ENCODE measurements at regions not wholly inside any gene's neighbourhood (a gene's known extent, or its start where the extent isn't known, plus 50 kb on each side); places are given as distances from the start of the nearest gene placed in this dataset.
A peak's percentile ranks its signal among the peaks of the same experiment; 100 is the strongest.

DNA sequence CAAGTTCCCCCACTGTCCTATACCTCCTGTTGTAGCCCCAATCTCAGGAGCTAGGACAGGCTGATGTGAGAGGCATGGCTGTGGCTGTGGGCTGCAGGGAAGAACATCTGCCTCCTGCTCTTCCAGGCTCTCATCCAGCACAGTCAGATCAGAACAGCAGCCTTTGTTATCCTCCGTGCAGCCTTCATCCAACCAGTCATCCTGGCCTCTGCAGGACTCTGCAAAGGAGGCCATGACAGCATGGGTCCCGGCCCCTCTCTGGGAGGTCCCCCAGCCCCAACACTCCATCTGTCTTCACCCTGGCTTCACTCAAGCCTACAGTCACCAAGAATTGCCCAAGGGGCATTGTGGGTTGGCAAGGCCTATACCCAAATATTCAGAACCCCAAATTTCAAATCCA is 223.2 kb upstream of the COPS8 start:
- POLR2A ChIA-PET = interaction anchor here (0.6 kb wide), 1 partner anchor 29 kb away, joined by 3 read pairs; no protein-coding TSS in a partner anchor
- H3K9me3 Mint-ChIP-seq (ENCODE audit: low read depth) = no peaks in the 10 kb centered on the region
- peaks cover 2% of the 10 kb centered on the region for H3K36me3 Mint-ChIP-seq (ENCODE audit: low read depth)
- ATAC-seq (no peak), DNase-seq (no peak)
- no peak overlapping the region for H3K27ac Mint-ChIP-seq
- H3K4me3 Mint-ChIP-seq = no peak overlapping the region
- H3K4me1 Mint-ChIP-seq = no peaks in the 10 kb centered on the region
- intact Hi-C loops (cut with DNase I, micrococcal nuclease) = no loop called here
- no peaks in the 10 kb centered on the region for H3K27me3 Mint-ChIP-seq
- CTCF ChIA-PET = no interaction called here

DNA sequence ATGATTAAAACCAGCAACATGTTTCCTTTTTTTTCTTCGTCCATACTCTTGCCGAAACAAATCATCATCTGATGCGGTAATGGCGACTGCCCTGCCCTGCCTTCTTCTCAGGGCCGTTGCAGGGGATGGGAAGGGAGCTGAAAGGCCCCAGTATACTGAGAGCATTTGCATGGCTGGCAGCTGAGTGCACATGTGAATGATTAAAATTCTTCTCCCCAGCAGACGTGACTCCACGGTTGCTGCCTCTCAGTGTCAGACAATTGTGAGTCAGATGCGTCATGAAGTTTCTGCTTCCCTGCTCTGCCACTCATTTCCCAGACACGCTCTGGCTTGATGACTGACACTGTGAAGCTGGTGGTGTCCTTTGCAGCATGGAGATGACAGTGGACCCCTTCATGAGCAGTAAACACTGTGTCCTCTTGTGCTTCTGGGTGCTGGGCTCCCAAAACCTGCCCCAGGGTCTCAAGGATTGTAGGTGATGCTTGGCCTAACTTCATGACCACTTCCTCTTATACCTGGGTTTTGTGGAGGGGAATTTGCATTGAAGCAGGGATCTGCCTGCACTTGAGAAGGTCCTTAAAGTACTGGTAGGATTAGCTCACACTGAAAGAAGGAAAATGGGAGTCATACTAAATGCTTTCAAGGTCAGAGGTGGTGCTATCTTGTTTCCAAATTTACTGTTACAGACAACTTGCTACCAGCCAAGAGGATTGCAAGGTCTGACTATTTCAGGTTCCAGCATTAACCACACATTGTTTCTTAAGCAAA is 222.5 kb upstream of the COPS8 start:
- ATAC-seq (no peak), DNase-seq (no peak)
- Mint-ChIP-seq H3K27ac (no peak overlapping the region), H3K27me3 (no peaks in the 10 kb centered on the region), H3K4me1 (no peaks in the 10 kb centered on the region), H3K4me3 (no peak overlapping the region), H3K9me3 (ENCODE audit: low read depth) (no peaks in the 10 kb centered on the region), H3K36me3 (ENCODE audit: low read depth) (peaks cover 2% of the 10 kb centered on the region)
- POLR2A ChIA-PET = interaction anchor here (0.6 kb wide), 1 partner anchor 29 kb away, joined by 3 read pairs; no protein-coding TSS in a partner anchor
- intact Hi-C loops (cut with DNase I, micrococcal nuclease) = no loop called here
- CTCF ChIA-PET = no interaction called here

DNA sequence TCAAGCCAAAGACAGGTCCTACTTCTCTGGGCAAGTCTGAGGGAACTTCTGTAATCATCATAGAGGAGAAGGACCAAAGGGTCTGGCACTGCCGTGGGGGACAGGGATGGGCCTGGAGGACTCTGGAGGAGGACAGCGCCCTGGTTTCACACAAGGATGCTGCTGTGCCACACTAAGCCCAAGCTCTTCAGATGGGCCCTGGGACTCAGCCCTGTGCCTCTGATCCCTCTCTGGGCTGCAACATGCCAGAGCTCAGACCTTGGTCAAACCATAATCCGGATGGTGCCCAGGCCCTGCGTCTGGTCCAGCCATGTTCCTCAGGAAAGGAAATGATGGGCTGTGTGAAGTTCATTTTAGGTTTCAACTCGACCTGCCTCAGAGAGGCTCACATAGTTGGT is 222.0 kb upstream of the COPS8 start:
- Mint-ChIP-seq H3K27ac (no peak overlapping the region), H3K9me3 (ENCODE audit: low read depth) (no peaks in the 10 kb centered on the region), H3K4me1 (no peaks in the 10 kb centered on the region), H3K36me3 (ENCODE audit: low read depth) (peaks cover 2% of the 10 kb centered on the region), H3K4me3 (no peak overlapping the region), H3K27me3 (peaks cover 2% of the 10 kb centered on the region)
- CTCF ChIA-PET = no interaction called here
- POLR2A ChIA-PET = no interaction called here
- ATAC-seq (no peak), DNase-seq (no peak)
- intact Hi-C loops (cut with DNase I, micrococcal nuclease) = no loop called here

DNA sequence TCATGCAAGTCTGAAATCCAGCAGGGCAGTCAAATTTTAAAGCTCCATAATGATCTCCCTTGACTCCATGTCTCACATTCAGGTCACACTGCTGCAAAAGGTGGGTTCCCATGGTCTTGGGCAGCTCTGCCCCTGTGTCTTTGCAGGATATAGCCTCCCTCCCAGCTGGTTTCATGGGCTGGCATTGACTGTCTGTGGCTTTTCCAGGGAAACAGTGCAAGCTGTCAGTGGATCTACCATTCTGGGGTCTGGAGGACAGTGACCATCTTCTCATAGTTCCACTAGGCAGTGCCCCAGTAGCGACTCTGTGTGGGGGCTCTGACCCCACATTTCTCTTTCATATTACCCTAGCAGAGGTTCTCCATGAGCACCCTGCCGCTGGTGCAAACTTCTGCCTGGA is 220.6 kb upstream of the COPS8 start:
- ChIA-PET CTCF (no interaction called here), POLR2A (no interaction called here)
- peaks cover 4% of the 10 kb centered on the region for H3K27me3 Mint-ChIP-seq
- H3K4me3 Mint-ChIP-seq = no peak overlapping the region
- ATAC-seq = no peak
- no peaks in the 10 kb centered on the region for H3K9me3 Mint-ChIP-seq (ENCODE audit: low read depth)
- intact Hi-C loops (cut with DNase I, micrococcal nuclease) = no loop called here
- no peak overlapping the region for H3K27ac Mint-ChIP-seq
- DNase-seq = no peak
- no peaks in the 10 kb centered on the region for H3K4me1 Mint-ChIP-seq
- peaks cover 2% of the 10 kb centered on the region for H3K36me3 Mint-ChIP-seq (ENCODE audit: low read depth)

DNA sequence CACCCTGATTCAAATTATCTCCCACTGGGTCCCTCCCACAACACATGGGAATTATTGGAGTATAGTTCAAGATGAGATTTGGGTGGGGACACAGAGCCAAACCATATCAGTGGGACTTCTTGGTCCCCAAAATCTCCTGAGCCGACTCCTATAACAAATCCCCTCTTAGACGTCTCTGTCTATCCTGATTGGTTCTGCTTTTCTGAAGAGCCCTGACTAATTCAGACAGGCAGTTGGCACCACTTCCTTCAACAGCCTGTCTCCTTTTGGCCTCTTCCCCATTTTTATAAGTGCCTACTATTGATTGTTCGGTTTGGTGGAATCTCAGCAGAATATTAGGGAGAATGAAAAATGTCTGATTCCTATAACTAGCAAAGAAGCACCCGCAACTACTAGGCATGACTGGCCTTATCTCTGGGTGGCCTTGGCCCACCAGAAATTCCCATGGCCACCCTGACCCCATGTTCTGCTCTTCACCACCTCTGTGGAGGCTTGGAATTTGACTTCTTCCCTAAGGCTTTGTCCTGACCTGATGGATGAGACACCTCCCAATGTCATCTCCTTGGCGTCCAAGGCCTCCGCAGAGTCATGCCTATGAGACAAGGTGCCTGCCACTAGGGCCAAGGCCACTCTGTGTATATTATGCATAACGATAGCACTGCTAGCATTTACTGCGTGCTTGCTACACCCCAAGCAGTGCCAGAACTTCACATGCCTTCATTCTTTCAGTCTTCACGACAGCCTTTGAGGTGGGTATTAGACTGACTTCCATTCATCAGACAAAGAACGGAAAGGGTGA is 218.9 kb upstream of the COPS8 start:
- no peak overlapping the region for H3K27ac Mint-ChIP-seq
- intact Hi-C loops (cut with DNase I, micrococcal nuclease) = no loop called here
- peaks cover 3% of the 10 kb centered on the region for H3K4me1 Mint-ChIP-seq
- peaks cover 2% of the 10 kb centered on the region for H3K36me3 Mint-ChIP-seq (ENCODE audit: low read depth)
- DNase-seq = no peak
- ATAC-seq = no peak
- no peak overlapping the region for H3K4me3 Mint-ChIP-seq
- H3K9me3 Mint-ChIP-seq (ENCODE audit: low read depth) = no peaks in the 10 kb centered on the region
- ChIA-PET POLR2A (no interaction called here), CTCF (no interaction called here)
- H3K27me3 Mint-ChIP-seq = peaks cover 4% of the 10 kb centered on the region

DNA sequence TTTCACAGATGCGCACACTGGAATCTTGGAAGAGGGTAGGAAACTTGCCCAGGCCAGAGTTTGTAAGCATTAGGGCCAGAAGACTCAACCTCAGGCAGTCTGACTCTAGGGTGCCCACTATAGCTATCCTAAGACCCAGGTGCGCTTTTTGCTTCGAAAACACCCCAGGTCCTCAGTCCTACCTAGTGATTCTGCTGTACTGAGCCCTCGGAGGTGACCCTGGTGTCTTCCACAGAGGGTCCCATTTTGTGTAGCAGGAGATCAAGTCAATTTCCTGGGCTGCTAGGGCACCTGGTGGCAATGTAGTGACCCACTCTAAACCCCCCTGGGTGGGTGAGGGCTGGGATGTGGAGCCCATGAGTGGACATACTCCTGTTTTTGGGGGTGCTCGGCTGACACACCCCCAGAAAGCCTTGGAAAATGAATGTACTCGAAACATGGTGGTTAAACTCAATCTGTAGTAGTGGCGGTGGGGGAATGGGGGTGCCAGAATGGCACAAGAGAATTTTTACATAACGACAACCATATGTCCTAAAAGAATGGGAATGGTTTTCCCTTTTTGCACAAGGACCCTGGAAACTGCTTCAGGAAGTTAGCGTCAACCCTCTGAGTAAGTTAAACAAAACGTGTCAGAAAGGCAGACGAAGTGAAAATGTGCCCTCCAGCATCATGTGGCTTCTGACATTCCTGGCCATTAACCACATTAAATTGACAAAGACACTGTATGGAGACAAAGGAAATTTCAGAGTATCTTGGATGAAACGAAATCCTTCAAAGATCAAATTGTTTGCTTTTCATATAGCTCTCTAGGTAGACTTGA is 218.0 kb upstream of the COPS8 start:
- Mint-ChIP-seq H3K4me3 (no peak overlapping the region), H3K9me3 (ENCODE audit: low read depth) (no peaks in the 10 kb centered on the region), H3K27me3 (peaks cover 4% of the 10 kb centered on the region), H3K4me1 (peaks cover 5% of the 10 kb centered on the region), H3K36me3 (ENCODE audit: low read depth) (peaks cover 2% of the 10 kb centered on the region), H3K27ac (no peak overlapping the region)
- ATAC-seq (no peak), DNase-seq (no peak)
- CTCF ChIA-PET = no interaction called here
- POLR2A ChIA-PET = no interaction called here
- intact Hi-C loops (cut with DNase I, micrococcal nuclease) = no loop called here

DNA sequence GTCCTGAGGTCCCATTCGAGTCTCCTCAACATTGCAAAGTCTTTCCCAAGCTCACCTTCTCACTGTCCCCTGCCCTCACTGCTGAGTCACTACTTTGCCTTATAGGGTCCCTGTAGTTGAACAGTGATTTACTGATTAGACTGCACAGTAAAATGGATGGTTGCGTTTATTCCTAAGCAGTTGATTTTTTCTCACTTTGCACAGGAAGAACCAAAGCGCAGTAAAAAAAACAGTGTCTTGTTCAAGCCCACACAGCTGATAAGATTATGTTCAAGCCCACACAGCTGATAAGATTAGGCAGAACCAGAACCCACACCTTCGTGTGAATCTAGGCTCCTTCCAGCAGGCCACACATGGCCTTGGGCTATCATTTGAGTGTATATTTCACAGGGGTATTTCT is 215.3 kb upstream of the COPS8 start:
- POLR2A ChIA-PET = no interaction called here
- Mint-ChIP-seq H3K9me3 (ENCODE audit: low read depth) (no peaks in the 10 kb centered on the region), H3K27me3 (peaks cover 4% of the 10 kb centered on the region), H3K36me3 (ENCODE audit: low read depth) (no peaks in the 10 kb centered on the region), H3K27ac (no peak overlapping the region), H3K4me3 (no peak overlapping the region), H3K4me1 (peaks cover 5% of the 10 kb centered on the region)
- no peak for DNase-seq
- CTCF ChIA-PET = interaction anchor here (1.6 kb wide), 1 partner anchor 102 kb away, joined by 3 read pairs; no protein-coding TSS in a partner anchor
- intact Hi-C loops (cut with DNase I, micrococcal nuclease) = no loop called here
- ATAC-seq = no peak

DNA sequence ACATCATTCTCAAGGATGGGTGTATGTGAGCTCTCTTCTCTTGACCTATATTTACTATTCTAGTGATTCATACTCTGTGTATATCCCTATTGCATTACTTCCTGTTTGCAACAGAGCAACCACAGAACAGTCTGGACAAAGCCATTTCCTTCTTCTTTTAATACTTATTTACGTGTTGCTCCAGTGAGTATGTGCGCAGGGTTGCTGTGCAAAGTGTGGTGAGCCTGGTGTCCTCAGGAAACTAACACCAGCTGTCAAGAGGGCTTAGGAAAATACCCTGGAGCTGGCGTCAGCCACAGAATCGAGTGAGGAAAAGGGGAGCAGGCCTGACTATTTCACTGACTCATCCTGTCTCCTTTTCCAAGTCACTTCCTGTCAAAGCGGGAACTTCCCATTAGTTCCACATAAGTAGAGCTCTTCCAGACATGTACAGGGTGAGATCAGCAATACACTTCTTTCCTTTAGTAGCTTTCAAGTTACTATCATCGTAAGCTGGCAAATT is 214.1 kb upstream of the COPS8 start:
- no peak overlapping the region for H3K27ac Mint-ChIP-seq
- H3K27me3 Mint-ChIP-seq = peaks cover 4% of the 10 kb centered on the region
- H3K9me3 Mint-ChIP-seq (ENCODE audit: low read depth) = no peaks in the 10 kb centered on the region
- H3K4me3 Mint-ChIP-seq = no peak overlapping the region
- DNase-seq = no peak
- peak; percentile 53 for ATAC-seq
- H3K4me1 Mint-ChIP-seq = peaks cover 5% of the 10 kb centered on the region
- H3K36me3 Mint-ChIP-seq (ENCODE audit: low read depth) = no peaks in the 10 kb centered on the region
- intact Hi-C loops (cut with DNase I, micrococcal nuclease) = no loop called here
- ChIA-PET POLR2A (interaction anchor here (0.7 kb wide), 1 partner anchor 15 kb away, joined by 3 read pairs; no protein-coding TSS in a partner anchor), CTCF (interaction anchor here (0.6 to 1.6 kb wide), 2 partner anchors 18 to 101 kb away, joined by 3 read pairs; no protein-coding TSS in a partner anchor)

DNA sequence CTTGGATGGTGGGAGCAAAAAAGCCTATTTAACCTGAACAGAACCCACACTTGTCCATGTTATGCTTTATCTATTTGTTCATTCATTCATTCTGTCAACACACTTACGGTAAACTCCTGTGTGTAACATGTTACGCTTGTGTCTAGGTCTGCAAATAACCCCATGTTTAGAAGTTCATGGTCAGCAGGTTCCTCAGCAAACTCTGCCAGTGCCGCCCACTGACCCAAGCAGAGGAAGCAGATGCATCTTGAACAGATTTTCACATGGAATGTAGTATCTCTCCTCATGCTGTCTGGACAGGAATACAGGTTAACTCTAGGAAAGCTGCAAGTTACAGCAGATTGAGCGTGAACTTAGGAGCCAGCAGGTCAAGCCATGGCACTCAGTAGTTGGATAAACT is 213.7 kb upstream of the COPS8 start:
- ChIA-PET CTCF (interaction anchor here (1.6 kb wide), 1 partner anchor 100 kb away, joined by 3 read pairs; no protein-coding TSS in a partner anchor), POLR2A (interaction anchor here (0.7 kb wide), 1 partner anchor 15 kb away, joined by 3 read pairs; no protein-coding TSS in a partner anchor)
- no peak overlapping the region for H3K4me3 Mint-ChIP-seq
- no peaks in the 10 kb centered on the region for H3K36me3 Mint-ChIP-seq (ENCODE audit: low read depth)
- intact Hi-C loops (cut with DNase I, micrococcal nuclease) = no loop called here
- no peak for DNase-seq
- no peak for ATAC-seq
- H3K4me1 Mint-ChIP-seq = peaks cover 5% of the 10 kb centered on the region
- no peak overlapping the region for H3K27ac Mint-ChIP-seq
- no peaks in the 10 kb centered on the region for H3K9me3 Mint-ChIP-seq (ENCODE audit: low read depth)
- H3K27me3 Mint-ChIP-seq = peaks cover 4% of the 10 kb centered on the region

DNA sequence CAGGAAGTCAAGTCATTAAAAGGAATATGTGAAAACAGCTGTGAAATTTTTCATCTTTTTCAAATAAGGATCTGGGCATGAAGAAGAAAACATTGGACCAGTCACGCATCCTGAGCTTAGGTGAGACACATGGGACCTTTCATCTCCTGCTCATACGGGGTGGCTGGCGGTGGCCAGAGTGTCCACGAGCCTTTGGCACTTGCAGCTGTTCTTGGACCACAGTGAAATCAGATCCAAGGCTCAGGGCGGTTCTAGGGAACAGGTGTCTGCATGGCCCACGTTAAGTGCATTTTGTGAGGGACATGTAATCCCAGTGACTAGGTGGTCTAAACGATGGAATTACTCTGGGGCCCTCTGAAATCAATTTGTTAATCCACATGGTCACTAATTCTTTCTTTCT is 212.7 kb upstream of the COPS8 start:
- peaks cover 4% of the 10 kb centered on the region for H3K27me3 Mint-ChIP-seq
- no peak overlapping the region for H3K27ac Mint-ChIP-seq
- ChIA-PET POLR2A (no interaction called here), CTCF (no interaction called here)
- no peaks in the 10 kb centered on the region for H3K9me3 Mint-ChIP-seq (ENCODE audit: low read depth)
- peaks cover 5% of the 10 kb centered on the region for H3K4me1 Mint-ChIP-seq
- ATAC-seq (no peak), DNase-seq (no peak)
- H3K36me3 Mint-ChIP-seq (ENCODE audit: low read depth) = no peaks in the 10 kb centered on the region
- intact Hi-C loops (cut with DNase I, micrococcal nuclease) = no loop called here
- H3K4me3 Mint-ChIP-seq = no peak overlapping the region

DNA sequence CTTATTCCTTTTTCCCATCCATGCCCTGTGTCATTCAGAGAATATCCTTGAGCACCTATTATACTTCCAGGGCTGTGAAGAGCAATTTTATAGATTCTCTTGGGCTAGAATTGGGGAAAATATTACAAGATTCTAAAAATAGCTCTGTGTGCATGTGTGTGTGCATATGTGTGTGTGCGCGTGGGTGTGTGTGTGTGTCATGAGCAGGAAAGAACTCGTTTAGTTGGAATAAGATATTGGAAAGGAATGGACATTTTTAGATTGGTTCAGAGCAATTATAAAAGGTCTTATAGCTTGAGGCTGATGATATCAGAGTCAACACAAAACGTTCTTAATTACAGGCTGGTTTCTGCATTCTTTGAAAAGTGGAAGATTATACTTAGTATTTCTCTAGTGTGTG is 212.1 kb upstream of the COPS8 start:
- Mint-ChIP-seq H3K4me1 (peaks cover 5% of the 10 kb centered on the region), H3K9me3 (ENCODE audit: low read depth) (no peaks in the 10 kb centered on the region), H3K27me3 (peaks cover 3% of the 10 kb centered on the region), H3K4me3 (no peak overlapping the region), H3K27ac (no peak overlapping the region), H3K36me3 (ENCODE audit: low read depth) (no peaks in the 10 kb centered on the region)
- intact Hi-C loops (cut with DNase I, micrococcal nuclease) = no loop called here
- CTCF ChIA-PET = no interaction called here
- ATAC-seq (no peak), DNase-seq (no peak)
- POLR2A ChIA-PET = no interaction called here

Data from activated CD4-positive, alpha-beta T cell treated with anti-CD3 and anti-CD28 coated beads for 36 hours (primary cell).